HepG2 (cell line): ENCODE measurements at regions not wholly inside any gene's neighbourhood (a gene's known extent, or its start where the extent isn't known, plus 50 kb on each side); places are given as distances from the start of the nearest gene placed in this dataset.

Experiments
- FOXM1 ChIP-seq: sonication (generic); formaldehyde crosslinking; IDR thresholded peaks from 2 replicates; pipeline ENCODE4 v1.5.0; 2020; ENCODE audit warnings: missing genetic modification reagents
- KDM5B ChIP-seq: sonication (generic); formaldehyde crosslinking; IDR thresholded peaks from 2 replicates; pipeline ENCODE4 v1.4.0; 2020; ENCODE audit warnings: missing genetic modification reagents, mild to moderate bottlenecking, borderline replicate concordance
- SSRP1 ChIP-seq: IDR thresholded peaks from 2 replicates; pipeline ENCODE4 v1.6.1; 2016; ENCODE audit warnings: control low read depth
- ZNF512 ChIP-seq: sonication (generic); formaldehyde crosslinking; IDR thresholded peaks from 2 replicates; pipeline ENCODE4 v1.4.0; 2020; ENCODE audit warnings: mild to moderate bottlenecking, missing genetic modification reagents
- ZNF615 ChIP-seq: sonication (generic); formaldehyde crosslinking; IDR thresholded peaks from 2 replicates; pipeline ENCODE4 v1.5.0; 2020; ENCODE audit warnings: mild to moderate bottlenecking, missing genetic modification reagents, borderline replicate concordance
- TF ChIP-seq, protein P1 (sequence below): sonication (generic); formaldehyde crosslinking; IDR thresholded peaks from 2 replicates; pipeline ENCODE4 v1.5.0; 2020; ENCODE audit warnings: mild to moderate bottlenecking, missing genetic modification reagents, moderate library complexity
- TF ChIP-seq, protein P2 (sequence below): sonication (generic); formaldehyde crosslinking; conservative IDR thresholded peaks from 2 replicates; pipeline ENCODE4 v1.4.0; 2020; ENCODE audit warnings: missing genetic modification reagents

DNA sequence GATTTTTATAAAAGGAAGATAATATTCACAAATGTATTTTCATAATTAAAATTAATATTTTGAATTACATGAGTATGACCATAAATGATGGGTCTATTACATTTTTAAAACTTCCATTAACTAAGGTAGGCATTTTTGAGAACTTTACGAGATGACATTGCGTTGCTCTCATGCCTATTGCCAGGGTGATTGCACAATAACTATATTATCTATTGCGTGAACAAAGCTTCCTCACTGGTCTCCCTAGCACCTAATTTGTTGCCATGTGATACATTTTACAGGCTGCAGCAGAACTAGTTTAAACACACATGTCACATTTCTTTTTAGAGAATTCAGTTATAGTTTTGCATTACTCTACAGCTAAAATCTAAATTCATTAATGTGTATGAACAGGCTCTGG lies 289.7 kb upstream of the GRID2 start:
- no peak for TF ChIP-seq ZNF615 (CRISPR knock-in tag)
- TF ChIP-seq, protein P1, sequence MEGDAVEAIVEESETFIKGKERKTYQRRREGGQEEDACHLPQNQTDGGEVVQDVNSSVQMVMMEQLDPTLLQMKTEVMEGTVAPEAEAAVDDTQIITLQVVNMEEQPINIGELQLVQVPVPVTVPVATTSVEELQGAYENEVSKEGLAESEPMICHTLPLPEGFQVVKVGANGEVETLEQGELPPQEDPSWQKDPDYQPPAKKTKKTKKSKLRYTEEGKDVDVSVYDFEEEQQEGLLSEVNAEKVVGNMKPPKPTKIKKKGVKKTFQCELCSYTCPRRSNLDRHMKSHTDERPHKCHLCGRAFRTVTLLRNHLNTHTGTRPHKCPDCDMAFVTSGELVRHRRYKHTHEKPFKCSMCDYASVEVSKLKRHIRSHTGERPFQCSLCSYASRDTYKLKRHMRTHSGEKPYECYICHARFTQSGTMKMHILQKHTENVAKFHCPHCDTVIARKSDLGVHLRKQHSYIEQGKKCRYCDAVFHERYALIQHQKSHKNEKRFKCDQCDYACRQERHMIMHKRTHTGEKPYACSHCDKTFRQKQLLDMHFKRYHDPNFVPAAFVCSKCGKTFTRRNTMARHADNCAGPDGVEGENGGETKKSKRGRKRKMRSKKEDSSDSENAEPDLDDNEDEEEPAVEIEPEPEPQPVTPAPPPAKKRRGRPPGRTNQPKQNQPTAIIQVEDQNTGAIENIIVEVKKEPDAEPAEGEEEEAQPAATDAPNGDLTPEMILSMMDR = no peak
- TF ChIP-seq, protein P2, sequence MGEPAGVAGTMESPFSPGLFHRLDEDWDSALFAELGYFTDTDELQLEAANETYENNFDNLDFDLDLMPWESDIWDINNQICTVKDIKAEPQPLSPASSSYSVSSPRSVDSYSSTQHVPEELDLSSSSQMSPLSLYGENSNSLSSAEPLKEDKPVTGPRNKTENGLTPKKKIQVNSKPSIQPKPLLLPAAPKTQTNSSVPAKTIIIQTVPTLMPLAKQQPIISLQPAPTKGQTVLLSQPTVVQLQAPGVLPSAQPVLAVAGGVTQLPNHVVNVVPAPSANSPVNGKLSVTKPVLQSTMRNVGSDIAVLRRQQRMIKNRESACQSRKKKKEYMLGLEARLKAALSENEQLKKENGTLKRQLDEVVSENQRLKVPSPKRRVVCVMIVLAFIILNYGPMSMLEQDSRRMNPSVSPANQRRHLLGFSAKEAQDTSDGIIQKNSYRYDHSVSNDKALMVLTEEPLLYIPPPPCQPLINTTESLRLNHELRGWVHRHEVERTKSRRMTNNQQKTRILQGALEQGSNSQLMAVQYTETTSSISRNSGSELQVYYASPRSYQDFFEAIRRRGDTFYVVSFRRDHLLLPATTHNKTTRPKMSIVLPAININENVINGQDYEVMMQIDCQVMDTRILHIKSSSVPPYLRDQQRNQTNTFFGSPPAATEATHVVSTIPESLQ (CRISPR knock-in tag) = no peak
- no peak for TF ChIP-seq KDM5B (CRISPR knock-in tag)
- TF ChIP-seq FOXM1 = no peak
- TF ChIP-seq SSRP1 (CRISPR knock-in tag) = no peak
- TF ChIP-seq ZNF512 = no peak
